SU-DHL-6 (cell line): ENCODE measurements at regions not wholly inside any gene's neighbourhood (a gene's known extent, or its start where the extent isn't known, plus 50 kb on each side); places are given as distances from the start of the nearest gene placed in this dataset.

Source experiments
- EZH2phosphoT487 ChIP-seq: fragments of 200-600 bp; sonication (generic), shearing (Covaris generic); conservative IDR thresholded peaks from 2 replicates; pipeline ENCODE4 v1.6.1; 2018; ENCODE audit warnings: mild to moderate bottlenecking, antibody characterized with exemption, low read length, moderate library complexity, mixed read lengths
- TF ChIP-seq, protein P1 (sequence below): fragments of 200-600 bp; sonication (generic); IDR thresholded peaks from one replicate; pipeline ENCODE4 v1.5.1; 2017; ENCODE audit warnings: antibody characterized with exemption, mild to moderate bottlenecking, low read length, moderate library complexity; ENCODE audit not compliant: insufficient read depth, poor library complexity, severe bottlenecking

DNA sequence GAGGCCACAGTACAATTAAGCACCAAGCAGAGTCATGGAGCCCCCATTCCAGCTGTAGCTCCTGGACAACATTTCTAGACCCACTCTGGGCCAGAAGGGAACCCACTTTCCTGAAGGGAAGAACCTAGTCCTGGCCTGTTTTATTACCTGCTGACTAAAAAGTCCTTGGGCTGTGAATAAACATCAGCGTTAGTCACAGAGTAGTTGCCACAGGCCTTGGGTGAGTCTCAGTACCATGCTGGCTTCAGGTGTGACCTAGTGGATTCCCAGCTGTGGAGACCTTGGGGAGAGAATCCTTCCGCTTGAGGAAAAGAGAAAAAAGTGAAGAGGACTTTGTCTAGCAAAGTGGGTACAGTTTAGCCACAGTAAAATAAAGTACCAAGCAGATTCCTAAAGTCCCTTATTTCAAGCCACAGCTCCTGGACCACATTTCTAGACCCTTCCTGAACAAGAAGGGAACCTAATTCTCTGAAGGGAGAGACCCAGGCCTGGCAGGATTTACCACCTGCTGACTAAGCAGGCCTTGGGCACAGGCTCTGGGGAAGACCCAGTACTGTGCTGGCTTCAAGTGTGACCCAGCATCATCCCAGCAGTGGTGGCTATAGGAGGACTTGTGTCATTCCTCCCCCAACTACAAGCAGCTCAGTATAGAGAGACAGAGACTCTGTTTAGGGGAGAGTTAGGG, 118.3 kb upstream of the KCNH8 start:
- TF ChIP-seq, protein P1, sequence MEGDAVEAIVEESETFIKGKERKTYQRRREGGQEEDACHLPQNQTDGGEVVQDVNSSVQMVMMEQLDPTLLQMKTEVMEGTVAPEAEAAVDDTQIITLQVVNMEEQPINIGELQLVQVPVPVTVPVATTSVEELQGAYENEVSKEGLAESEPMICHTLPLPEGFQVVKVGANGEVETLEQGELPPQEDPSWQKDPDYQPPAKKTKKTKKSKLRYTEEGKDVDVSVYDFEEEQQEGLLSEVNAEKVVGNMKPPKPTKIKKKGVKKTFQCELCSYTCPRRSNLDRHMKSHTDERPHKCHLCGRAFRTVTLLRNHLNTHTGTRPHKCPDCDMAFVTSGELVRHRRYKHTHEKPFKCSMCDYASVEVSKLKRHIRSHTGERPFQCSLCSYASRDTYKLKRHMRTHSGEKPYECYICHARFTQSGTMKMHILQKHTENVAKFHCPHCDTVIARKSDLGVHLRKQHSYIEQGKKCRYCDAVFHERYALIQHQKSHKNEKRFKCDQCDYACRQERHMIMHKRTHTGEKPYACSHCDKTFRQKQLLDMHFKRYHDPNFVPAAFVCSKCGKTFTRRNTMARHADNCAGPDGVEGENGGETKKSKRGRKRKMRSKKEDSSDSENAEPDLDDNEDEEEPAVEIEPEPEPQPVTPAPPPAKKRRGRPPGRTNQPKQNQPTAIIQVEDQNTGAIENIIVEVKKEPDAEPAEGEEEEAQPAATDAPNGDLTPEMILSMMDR: no peak
- no peak for TF ChIP-seq EZH2phosphoT487
